ENCODE measurements at regions not wholly inside any gene's neighbourhood (a gene's known extent, or its start where the extent isn't known, plus 50 kb on each side); places are given as distances from the start of the nearest gene placed in this dataset.

DNA sequence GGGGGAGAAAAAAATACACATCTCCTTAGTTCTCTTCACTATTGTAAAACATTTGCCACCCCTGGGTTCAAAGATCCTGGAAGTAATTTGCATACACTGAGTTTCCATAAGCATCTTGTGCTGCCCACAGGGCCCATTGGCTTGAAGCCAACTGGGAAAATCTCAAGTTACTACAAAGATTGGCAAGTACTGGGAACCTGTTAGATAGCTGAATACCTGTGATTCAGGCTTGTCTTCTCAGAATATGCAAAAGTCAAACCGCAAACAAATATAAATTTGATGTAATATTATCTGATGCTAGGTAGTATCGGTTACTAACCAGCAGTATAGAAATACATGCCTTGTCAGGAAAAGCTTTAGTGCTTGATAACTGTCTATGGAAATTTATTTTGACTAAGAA lies 156.9 kb upstream of the FST start:
- intact Hi-C loops (cut with DNase I; ENCODE audit: low total_unique reads), result no loop called here
- Histone ChIP-seq H3K4me3 (no peak overlapping the region), H3K9me3 (no peaks in the 10 kb centered on the region), H3K27me3 (no peaks in the 10 kb centered on the region), H3K36me3 (no peaks in the 10 kb centered on the region), H3K27ac (no peak overlapping the region), H3K4me1 (no peaks in the 10 kb centered on the region)
- no peak for TF ChIP-seq POLR2AphosphoS5 (IDR thresholded peaks at IDR 0.05)
- DNase-seq (ENCODE audit: low spot score in 2 of 2), result no peak

DNA sequence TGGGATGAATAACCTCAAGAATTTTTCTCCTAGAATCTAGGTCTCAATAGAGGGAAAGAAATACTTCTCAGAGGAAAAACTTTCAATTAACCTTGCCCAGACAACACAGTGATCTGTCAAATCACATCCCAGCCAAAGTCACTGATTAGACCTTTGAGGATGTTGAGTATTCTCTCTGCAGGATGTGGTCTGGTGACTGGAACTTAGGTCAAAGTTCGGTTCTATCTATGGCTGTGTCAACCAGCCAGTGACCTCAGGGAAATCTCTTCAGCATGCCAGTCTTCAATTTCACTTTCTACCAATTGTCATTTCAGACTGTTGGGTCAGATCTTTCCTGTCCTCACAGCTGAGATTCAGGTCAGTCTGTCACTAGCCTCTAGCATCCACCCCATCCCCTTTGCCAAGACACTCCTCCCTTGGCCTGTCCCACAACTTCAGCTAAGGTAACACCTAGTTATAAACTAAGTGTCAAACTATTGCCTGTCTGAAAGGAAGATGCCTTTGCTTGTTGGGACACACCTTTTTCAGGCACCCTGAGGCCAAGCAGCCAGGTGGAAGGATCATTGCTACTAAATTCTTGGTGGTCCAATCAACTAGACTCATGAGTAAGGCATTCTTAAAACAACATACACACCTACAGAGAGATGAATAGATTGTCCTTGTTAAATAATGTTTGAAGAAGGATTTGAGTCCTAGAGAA lies 156.3 kb upstream of the FST start:
- peak in 1 of 2 donors; percentile 33 for DNase-seq (ENCODE audit: low spot score in 2 of 2)
- TF ChIP-seq, protein P1, sequence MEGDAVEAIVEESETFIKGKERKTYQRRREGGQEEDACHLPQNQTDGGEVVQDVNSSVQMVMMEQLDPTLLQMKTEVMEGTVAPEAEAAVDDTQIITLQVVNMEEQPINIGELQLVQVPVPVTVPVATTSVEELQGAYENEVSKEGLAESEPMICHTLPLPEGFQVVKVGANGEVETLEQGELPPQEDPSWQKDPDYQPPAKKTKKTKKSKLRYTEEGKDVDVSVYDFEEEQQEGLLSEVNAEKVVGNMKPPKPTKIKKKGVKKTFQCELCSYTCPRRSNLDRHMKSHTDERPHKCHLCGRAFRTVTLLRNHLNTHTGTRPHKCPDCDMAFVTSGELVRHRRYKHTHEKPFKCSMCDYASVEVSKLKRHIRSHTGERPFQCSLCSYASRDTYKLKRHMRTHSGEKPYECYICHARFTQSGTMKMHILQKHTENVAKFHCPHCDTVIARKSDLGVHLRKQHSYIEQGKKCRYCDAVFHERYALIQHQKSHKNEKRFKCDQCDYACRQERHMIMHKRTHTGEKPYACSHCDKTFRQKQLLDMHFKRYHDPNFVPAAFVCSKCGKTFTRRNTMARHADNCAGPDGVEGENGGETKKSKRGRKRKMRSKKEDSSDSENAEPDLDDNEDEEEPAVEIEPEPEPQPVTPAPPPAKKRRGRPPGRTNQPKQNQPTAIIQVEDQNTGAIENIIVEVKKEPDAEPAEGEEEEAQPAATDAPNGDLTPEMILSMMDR (IDR thresholded peaks at IDR 0.05), result no peak
- TF ChIP-seq POLR2AphosphoS5 (IDR thresholded peaks at IDR 0.05) (no peak), POLR2A (IDR thresholded peaks at IDR 0.05) (no peak)
- no peaks in the 10 kb centered on the region for H3K36me3 ChIP-seq
- intact Hi-C loops (cut with DNase I; ENCODE audit: low total_unique reads), result no loop called here
- no peaks in the 10 kb centered on the region for H3K9me3 ChIP-seq
- H3K4me3 ChIP-seq, result no peak overlapping the region
- H3K27me3 ChIP-seq, result no peaks in the 10 kb centered on the region
- no peaks in the 10 kb centered on the region for H3K4me1 ChIP-seq
- peak overlapping the region; percentile 21 to 51 for H3K27ac ChIP-seq

DNA sequence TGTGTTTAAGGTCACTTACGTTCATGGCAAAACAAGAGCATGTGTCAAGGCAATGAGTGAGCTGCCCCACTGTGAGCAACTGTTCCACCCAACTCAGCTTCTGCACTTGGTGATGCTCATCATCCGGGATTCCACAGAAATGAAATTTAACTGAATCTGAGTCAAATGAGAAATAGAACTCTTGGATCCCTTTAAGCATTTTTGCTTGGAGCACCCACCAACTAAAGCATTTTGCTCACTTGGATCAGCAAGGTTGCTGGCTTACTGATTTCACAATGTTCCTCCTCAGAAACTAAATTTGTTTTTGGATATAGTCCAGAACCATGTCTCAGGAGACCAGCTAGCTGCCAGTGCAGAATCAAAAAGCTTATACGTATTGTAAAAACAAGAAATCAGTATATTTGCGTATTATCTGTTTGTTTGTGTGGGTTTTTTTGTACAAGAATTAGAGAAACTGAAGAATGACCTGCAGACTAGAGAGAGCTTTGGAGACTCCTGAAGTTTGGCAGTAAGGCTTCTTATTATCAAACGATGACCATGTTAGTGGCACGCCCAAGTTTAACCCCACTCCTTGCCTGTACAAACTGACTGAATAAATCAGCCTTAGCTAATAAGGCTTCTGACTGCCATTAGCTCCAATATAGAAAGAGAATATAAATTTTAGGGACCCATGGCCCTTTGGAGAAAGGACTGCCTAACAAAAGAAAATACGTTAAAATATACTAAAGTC lies 153.8 kb upstream of the FST start:
- intact Hi-C loops (cut with DNase I; ENCODE audit: low total_unique reads), result no loop called here
- Histone ChIP-seq H3K27me3 (no peaks in the 10 kb centered on the region), H3K4me3 (no peak overlapping the region), H3K27ac (peak overlapping the region; percentile 5 to 6), H3K36me3 (no peaks in the 10 kb centered on the region), H3K9me3 (no peaks in the 10 kb centered on the region), H3K4me1 (no peaks in the 10 kb centered on the region)
- no peak for DNase-seq (ENCODE audit: low spot score in 2 of 2)
- TF ChIP-seq POLR2AphosphoS5 (IDR thresholded peaks at IDR 0.05) (no peak), POLR2A (IDR thresholded peaks at IDR 0.05) (no peak)
- TF ChIP-seq, protein P1 (IDR thresholded peaks at IDR 0.05), result no peak

DNA sequence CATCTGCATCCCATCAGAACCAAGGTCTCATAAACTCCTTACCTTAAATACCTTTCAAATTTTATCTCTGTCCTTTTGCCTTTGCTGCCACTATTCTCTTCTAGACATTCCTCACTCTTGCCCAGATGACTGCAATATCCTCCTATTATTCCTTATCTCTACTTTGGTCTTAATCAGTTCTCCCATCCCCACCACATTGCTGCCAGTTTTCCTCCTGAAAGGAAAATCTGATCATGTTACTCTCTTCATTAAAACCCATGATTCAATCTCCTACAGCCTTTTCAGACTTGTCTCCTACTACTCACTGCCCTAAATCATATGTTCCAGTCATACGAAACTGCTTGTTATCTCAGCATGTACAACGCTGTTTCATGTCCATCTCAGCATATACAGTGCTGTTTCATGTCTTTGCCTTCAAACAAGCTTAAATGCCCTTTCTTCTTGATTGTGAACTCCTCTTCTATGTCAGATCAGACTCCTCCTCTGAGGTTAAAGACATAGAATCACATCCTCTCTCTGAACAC lies 152.6 kb upstream of the FST start:
- H3K4me1 ChIP-seq, result no peaks in the 10 kb centered on the region
- TF ChIP-seq, protein P1 (IDR thresholded peaks at IDR 0.05), result no peak
- no peak for TF ChIP-seq POLR2AphosphoS5 (IDR thresholded peaks at IDR 0.05)
- TF ChIP-seq POLR2A (IDR thresholded peaks at IDR 0.05), result no peak
- intact Hi-C loops (cut with DNase I; ENCODE audit: low total_unique reads), result no loop called here
- DNase-seq (ENCODE audit: low spot score in 2 of 2), result no peak
- H3K9me3 ChIP-seq, result no peaks in the 10 kb centered on the region
- H3K4me3 ChIP-seq, result no peak overlapping the region
- H3K27me3 ChIP-seq, result no peaks in the 10 kb centered on the region
- no peak overlapping the region for H3K27ac ChIP-seq
- no peaks in the 10 kb centered on the region for H3K36me3 ChIP-seq

DNA sequence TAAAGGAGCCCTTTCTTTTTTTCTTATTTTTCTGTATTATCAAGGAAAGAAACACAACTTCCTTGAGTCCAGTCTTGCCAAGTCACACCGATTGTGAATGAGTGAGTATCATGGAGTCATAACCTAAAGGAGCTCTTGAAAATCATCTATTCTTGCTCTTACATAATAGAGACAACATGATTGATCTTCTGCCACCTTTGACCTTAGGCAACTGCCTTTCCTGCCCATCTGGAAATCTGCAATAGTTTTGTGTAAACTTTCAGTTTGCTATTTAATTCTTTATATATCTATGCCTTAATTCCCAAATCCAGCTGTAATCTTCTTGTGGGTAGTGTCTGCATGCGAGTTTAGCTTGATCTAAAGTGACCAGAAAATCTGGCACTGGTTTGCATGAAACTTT lies 149.9 kb upstream of the FST start:
- Histone ChIP-seq H3K4me3 (no peak overlapping the region), H3K27me3 (no peaks in the 10 kb centered on the region), H3K9me3 (no peaks in the 10 kb centered on the region), H3K36me3 (no peaks in the 10 kb centered on the region), H3K27ac (no peak overlapping the region), H3K4me1 (no peaks in the 10 kb centered on the region)
- TF ChIP-seq, protein P1 (IDR thresholded peaks at IDR 0.05), result no peak
- TF ChIP-seq POLR2A (IDR thresholded peaks at IDR 0.05), result no peak
- no peak for TF ChIP-seq POLR2AphosphoS5 (IDR thresholded peaks at IDR 0.05)
- intact Hi-C loops (cut with DNase I; ENCODE audit: low total_unique reads), result no loop called here
- DNase-seq (ENCODE audit: low spot score in 2 of 2), result no peak

Data from breast epithelium (tissue), 4 donors.